Fibroblast of skin of back (primary cell): ENCODE measurements at regions not wholly inside any gene's neighbourhood (a gene's known extent, or its start where the extent isn't known, plus 50 kb on each side); places are given as distances from the start of the nearest gene placed in this dataset.

Experiments
- DNase-seq: peaks from one replicate; pipeline ENCODE4 v3.0.0-alpha.2; 2013

GRCh38 chr9:135032041-135032835 lies 55.2 kb upstream of the OLFM1 start:
- no peak for DNase-seq

DNA sequence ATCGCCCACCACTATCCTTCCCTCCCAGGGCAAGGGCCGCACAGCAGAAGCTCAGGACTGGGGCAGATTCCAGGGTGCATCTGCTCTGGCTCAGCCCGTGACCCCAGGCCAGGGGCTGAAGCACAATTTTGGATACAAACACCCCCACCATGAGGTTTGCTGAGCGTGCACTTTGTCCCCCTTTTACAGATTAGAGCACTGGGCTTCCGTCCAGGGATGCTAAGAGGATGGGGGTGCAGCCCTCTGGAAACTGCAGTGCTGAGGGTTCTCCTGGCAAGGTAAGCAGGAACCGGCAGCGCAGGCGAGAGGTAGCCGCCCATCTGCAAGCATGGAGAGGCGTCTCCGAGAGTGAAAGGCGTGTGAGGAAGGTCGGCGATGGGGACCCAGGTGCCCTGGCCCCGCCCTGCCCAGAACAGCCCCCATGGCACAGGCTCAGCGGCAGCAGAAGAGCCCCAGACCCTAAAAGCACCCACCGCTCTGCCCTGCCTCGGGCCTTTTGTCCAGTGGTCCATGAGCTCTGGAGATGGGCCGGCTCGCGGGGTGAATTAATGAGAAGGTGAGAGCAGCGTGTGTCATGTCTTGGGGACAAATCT lies 54.5 kb upstream of the OLFM1 start:
- DNase-seq, result no peak

- no peak for DNase-seq
Measured at GRCh38 chr9:135033487-135033886, 54.0 kb upstream of the OLFM1 start.

DNA sequence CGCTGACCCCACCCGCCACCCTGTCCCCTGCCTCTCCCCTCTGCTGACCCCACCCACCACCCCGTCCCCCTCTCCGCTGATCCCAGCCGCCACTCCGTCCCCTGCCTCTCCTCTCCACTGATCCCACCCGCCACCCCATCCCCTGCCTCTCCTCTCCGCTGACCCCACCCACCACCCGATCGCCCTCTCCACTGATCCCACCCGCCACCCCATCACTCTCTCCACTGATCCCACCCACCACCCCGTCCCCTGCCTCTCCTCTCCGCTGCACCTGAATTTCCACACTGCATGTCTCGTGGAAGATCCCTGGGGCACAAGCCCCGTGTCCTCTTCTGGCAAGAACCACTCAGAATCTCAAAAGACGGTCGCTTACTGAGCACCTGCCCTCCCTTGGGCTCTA lies 53.4 kb upstream of the OLFM1 start:
- DNase-seq, result no peak

DNA sequence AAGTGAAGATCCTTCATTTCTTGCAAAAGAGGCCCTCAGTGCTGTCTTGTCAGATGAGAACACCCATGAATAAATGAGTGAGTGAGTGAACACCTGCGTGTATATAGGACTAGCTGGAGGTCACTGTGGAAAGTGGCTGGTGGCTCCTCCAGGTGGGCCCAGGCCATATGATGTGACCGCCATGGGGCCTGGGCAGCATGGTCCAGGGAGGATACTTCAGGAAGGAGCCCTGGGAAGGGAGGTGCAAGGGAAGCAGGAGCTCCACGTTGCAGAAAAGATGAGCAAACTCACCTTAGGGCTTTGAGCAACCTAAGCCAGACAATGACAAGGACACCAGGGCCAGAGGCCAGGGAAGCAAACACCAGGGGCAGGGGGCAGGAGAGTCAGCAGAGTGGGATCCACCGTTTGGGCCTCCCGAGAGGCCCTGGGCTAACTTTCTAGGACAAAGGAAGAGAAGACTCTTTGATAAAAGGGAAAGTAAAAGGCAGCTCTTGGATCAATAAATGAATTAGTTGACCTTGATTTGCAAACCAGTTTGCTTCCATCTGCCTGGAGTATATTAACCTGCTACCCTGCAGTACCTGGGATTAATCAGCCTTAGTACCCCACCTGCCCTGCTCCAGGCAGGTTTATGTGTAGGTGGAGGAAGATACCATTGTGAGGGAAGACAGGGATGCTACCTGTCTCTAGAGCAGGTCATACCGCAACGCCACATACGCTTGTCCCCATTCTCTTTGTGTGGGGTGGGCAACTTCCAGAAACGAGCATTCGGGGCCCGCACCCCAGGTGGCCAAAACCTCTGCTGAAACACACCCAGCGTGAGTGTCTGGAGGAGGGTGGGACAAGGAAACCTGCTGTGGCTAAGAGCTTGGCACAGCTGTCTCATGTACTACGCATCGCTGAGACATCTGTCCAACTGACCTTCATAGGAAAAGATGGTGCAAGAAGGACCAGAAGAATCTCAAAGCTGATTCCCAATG lies 51.4 kb upstream of the OLFM1 start:
- no peak for DNase-seq

DNA sequence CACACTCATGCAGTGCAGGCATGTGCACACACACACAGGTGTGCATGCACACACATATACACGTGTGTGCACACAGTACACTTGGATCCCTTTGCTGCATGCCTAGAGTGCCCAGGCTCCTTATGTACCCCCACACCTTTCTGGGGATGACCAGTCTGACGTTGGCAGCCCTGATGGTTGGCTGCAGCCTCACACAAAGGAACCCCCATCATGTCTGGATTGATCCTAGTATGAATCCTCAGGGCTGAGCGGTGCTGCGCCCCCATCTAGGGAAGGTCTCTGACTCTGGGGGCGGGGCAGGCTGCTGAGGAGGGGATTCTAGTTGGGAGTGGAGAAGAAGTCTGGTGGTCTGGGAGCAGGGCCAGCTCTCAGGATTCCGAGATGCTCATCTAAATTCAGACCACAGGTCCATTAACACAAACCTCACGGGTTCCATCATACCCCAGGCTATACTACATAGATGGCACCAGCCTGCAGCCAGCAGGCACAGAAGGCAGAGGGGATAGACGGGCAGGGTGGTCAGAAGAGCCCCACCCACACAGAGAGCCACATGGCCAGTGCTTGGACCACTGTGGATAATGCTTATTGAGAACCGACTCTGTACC lies 50.5 kb upstream of the OLFM1 start:
- no peak for DNase-seq

- no peak for DNase-seq
Measured at GRCh38 chr9:135037521-135038250, 49.8 kb upstream of the OLFM1 start.
